MCF 10A (cell line): ENCODE measurements at regions not wholly inside any gene's neighbourhood (a gene's known extent, or its start where the extent isn't known, plus 50 kb on each side); places are given as distances from the start of the nearest gene placed in this dataset.

Experiments
- BruUV-seq: library from RNA; stranded (reverse); fragments of 400-500 nt; replicated peaks from 2 replicates; lab custom pipeline; 2021; lab: Mats Ljungman, UMichigan
- CTCF ChIA-PET: fragments of 300-600 bp; sonication (Branson Sonifier 250); formaldehyde crosslinking; extraction: SDS; loops from one replicate; lab custom pipeline; 2021; ENCODE audit warnings: antibody characterized with exemption, inconsistent platforms; lab: Yijun Ruan, JAX
- POLR2A ChIA-PET: fragments of 300-600, 350-650 bp; sonication (Branson Sonifier 250); formaldehyde crosslinking; extraction: SDS; loops from one replicate; lab custom pipeline; 2020; ENCODE audit warnings: antibody characterized with exemption, inconsistent platforms; lab: Yijun Ruan, JAX
- DNase-seq: peaks from one replicate; pipeline ENCODE4 v3.0.0-alpha.2; 2018; ENCODE audit not compliant: unreplicated experiment
- H3K27ac Mint-ChIP-seq: one replicate; pipeline ENCODE4 v1.8.0; 2022; ENCODE audit warnings: mild to moderate bottlenecking, low read depth, mixed read lengths; ENCODE audit not compliant: unreplicated experiment
- H3K27me3 Mint-ChIP-seq: one replicate; pipeline ENCODE4 v1.8.0; 2022; ENCODE audit warnings: mixed read lengths; ENCODE audit not compliant: insufficient read depth, unreplicated experiment
- H3K36me3 Mint-ChIP-seq: one replicate; pipeline ENCODE4 v1.8.0; 2022; ENCODE audit warnings: mild to moderate bottlenecking, moderate library complexity, mixed read lengths; ENCODE audit not compliant: insufficient read depth, unreplicated experiment
- H3K4me1 Mint-ChIP-seq: one replicate; pipeline ENCODE4 v1.8.0; 2022; ENCODE audit warnings: mixed read lengths; ENCODE audit not compliant: insufficient read depth, unreplicated experiment
- H3K4me3 Mint-ChIP-seq: one replicate; pipeline ENCODE4 v1.8.0; 2022; ENCODE audit warnings: mild to moderate bottlenecking, moderate library complexity, mixed read lengths; ENCODE audit not compliant: unreplicated experiment
- H3K9me3 Mint-ChIP-seq: one replicate; pipeline ENCODE4 v1.8.0; 2022; ENCODE audit warnings: mixed read lengths; ENCODE audit not compliant: unreplicated experiment
- CTCF ChIP-seq: fragments of 200-600 bp; IDR thresholded peaks from one replicate; pipeline ENCODE4 v1.8.0; 2022; ENCODE audit warnings: antibody characterized with exemption, mild to moderate bottlenecking; ENCODE audit not compliant: unreplicated experiment
- intact Hi-C: fragments of 100-400 bp; cut with micrococcal nuclease; formaldehyde crosslinking; loops from 2 replicates; pipeline ENCODE4 v1.14.1; 2022

- no peaks in the 10 kb centered on the region for H3K36me3 Mint-ChIP-seq
- H3K4me3 Mint-ChIP-seq: no peak overlapping the region
- H3K4me1 Mint-ChIP-seq: peaks cover 10% of the 10 kb centered on the region
- no peaks in the 10 kb centered on the region for H3K9me3 Mint-ChIP-seq
- POLR2A ChIA-PET: interaction anchor here (1.7 kb wide), 1 partner anchor 18 kb away, joined by 5 read pairs; no protein-coding TSS in a partner anchor
- intact Hi-C loops: no loop called here
- no peak for TF ChIP-seq CTCF
- CTCF ChIA-PET: no interaction called here
- no peak overlapping the region for H3K27ac Mint-ChIP-seq
- H3K27me3 Mint-ChIP-seq: no peaks in the 10 kb centered on the region
- no TSS peak for BruUV-seq
- peak; percentile 23 for DNase-seq
Measured at GRCh38 chr1:232886271-232886670, 64.1 kb upstream of the NTPCR start.

GRCh38 chr1:232890340-232890943 lies 60.0 kb upstream of the NTPCR start:
- CTCF ChIA-PET: interaction anchor here (0.6 to 1.3 kb wide), 7 partner anchors 9 to 1024 kb away, joined by 3 read pairs; no protein-coding TSS in a partner anchor

DNA sequence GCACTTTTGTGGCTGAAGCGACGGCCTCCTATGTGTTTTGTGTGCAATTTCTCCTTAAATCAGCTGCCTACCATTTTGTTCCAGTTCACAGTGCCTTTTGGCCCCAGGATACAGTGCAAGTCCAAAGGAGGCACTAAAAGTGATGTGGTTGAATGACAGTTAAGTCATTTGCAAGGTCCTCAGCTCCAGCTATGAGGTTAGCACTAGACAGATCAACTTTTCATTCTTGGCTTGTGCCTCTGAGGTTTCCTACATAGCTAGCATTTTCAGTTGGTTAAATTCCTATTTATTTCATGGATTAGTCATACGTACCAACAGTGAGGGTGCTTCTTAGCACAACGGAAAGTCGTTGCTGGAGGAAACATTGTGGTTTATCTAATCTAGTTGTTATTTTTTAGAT lies 59.3 kb upstream of the NTPCR start:
- peaks cover 21% of the 10 kb centered on the region for H3K4me1 Mint-ChIP-seq
- intact Hi-C loops: no loop called here
- peak; percentile 75 for DNase-seq
- peaks cover 6% of the 10 kb centered on the region for H3K9me3 Mint-ChIP-seq
- TF ChIP-seq CTCF: no peak
- BruUV-seq: no TSS peak
- ChIA-PET POLR2A (interaction anchor here (0.9 to 3.7 kb wide), 3 partner anchors 8 to 22 kb away, joined by 4 to 19 read pairs (median 8); no protein-coding TSS in a partner anchor), CTCF (interaction anchor here (0.6 to 1.4 kb wide), 7 partner anchors 9 to 1025 kb away, joined by 3 to 9 read pairs (median 3); no protein-coding TSS in a partner anchor)
- H3K36me3 Mint-ChIP-seq: no peaks in the 10 kb centered on the region
- H3K4me3 Mint-ChIP-seq: no peak overlapping the region
- H3K27ac Mint-ChIP-seq: peak overlapping the region; percentile 68
- no peaks in the 10 kb centered on the region for H3K27me3 Mint-ChIP-seq

More at GRCh38 chr1:232890340-232890943, 60.0 kb upstream of the NTPCR start:
- no peaks in the 10 kb centered on the region for H3K36me3 Mint-ChIP-seq
- intact Hi-C loops: no loop called here
- H3K4me1 Mint-ChIP-seq: peaks cover 21% of the 10 kb centered on the region
- no peak for DNase-seq
- H3K27ac Mint-ChIP-seq: peak overlapping the region; percentile 68
- no peak overlapping the region for H3K4me3 Mint-ChIP-seq
- TF ChIP-seq CTCF: no peak
- POLR2A ChIA-PET: interaction anchor here (2.0 kb wide), 1 partner anchor 21 kb away, joined by 8 read pairs; no protein-coding TSS in a partner anchor
- BruUV-seq: no TSS peak
- H3K27me3 Mint-ChIP-seq: no peaks in the 10 kb centered on the region
- H3K9me3 Mint-ChIP-seq: peaks cover 6% of the 10 kb centered on the region

- ChIA-PET POLR2A (interaction anchor here (0.6 to 3.7 kb wide), 6 partner anchors 9 to 59 kb away, joined by 3 to 19 read pairs (median 6); no protein-coding TSS in a partner anchor), CTCF (interaction anchor here (0.6 to 4.2 kb wide), 5 partner anchors 8 to 255 kb away, joined by 3 to 10 read pairs (median 3); no protein-coding TSS in a partner anchor)
- TF ChIP-seq CTCF: no peak
- no TSS peak for BruUV-seq
- Mint-ChIP-seq H3K4me1 (peaks cover 21% of the 10 kb centered on the region), H3K27me3 (no peaks in the 10 kb centered on the region), H3K4me3 (no peak overlapping the region), H3K36me3 (no peaks in the 10 kb centered on the region), H3K27ac (no peak overlapping the region), H3K9me3 (peaks cover 6% of the 10 kb centered on the region)
- intact Hi-C loops: no loop called here
- peak; percentile 60 for DNase-seq
Measured at GRCh38 chr1:232891656-232892317, 58.6 kb upstream of the NTPCR start.
